Kidney (tissue), 13 donors: ENCODE measurements at regions not wholly inside any gene's neighbourhood (a gene's known extent, or its start where the extent isn't known, plus 50 kb on each side); places are given as distances from the start of the nearest gene placed in this dataset.

Experiments used
- DNase-seq, 5 donors: peaks; one replicate each; pipeline ENCODE4 v3.0.0-alpha.2; 2013 to 2020
- FAIRE-seq: peaks from 2 replicates; lab custom pipeline; 2012; peaks lifted over from hg19 to GRCh38; lab: Jason Lieb, UNC
- H3K27ac ChIP-seq, 2 donors: one replicate each; pipeline ENCODE4 v1.7.0; 2013; ENCODE audit warnings: low read depth in 2 of 2, low read length in 2 of 2, inconsistent platforms in 1 of 2
- H3K27me3 ChIP-seq: one replicate; pipeline ENCODE4 v1.7.1; 2013; ENCODE audit warnings: low read length, inconsistent platforms; ENCODE audit not compliant: control insufficient read depth, insufficient read depth
- H3K36me3 ChIP-seq, 3 donors: one replicate each; pipeline versions ENCODE4 v1.7.0 to v1.7.1; 2013; ENCODE audit warnings: low read length in 3 of 3, control low read depth in 1 of 3, inconsistent platforms in 1 of 3; ENCODE audit not compliant: insufficient read depth in 3 of 3, control insufficient read depth in 2 of 3
- H3K4me1 ChIP-seq, 3 donors: one replicate each; pipeline versions ENCODE4 v1.7.0 to v1.7.1; 2013; ENCODE audit warnings: low read length in 3 of 3, inconsistent platforms in 1 of 3, low read depth in 1 of 3; ENCODE audit not compliant: control insufficient read depth in 2 of 3, insufficient read depth in 2 of 3
- H3K4me3 ChIP-seq, 3 donors: one replicate each; pipeline versions ENCODE4 v1.7.0 to v1.8.1; 2013; ENCODE audit warnings: low read length in 3 of 3, control low read depth in 1 of 3, inconsistent platforms in 1 of 3
- H3K9ac ChIP-seq, 3 donors: one replicate each; pipeline versions ENCODE4 v1.7.0 to v1.7.1; 2013; ENCODE audit warnings: low read length in 3 of 3, control low read depth in 1 of 3, inconsistent platforms in 1 of 3
- H3K9me3 ChIP-seq, 3 donors: one replicate each; pipeline versions ENCODE4 v1.7.0 to v1.7.1; 2013; ENCODE audit warnings: low read length in 3 of 3, control low read depth in 1 of 3, inconsistent platforms in 1 of 3; ENCODE audit not compliant: control insufficient read depth in 2 of 3, insufficient read depth in 1 of 3
- CTCF ChIP-seq: IDR thresholded peaks from 3 replicates; pipeline ENCODE4 v1.5.1; 2012; ENCODE audit warnings: mild to moderate bottlenecking, moderate library complexity, borderline replicate concordance; ENCODE audit not compliant: insufficient read depth; ENCODE audit errors: extremely low read depth
- intact Hi-C: fragments of 100-400 bp; cut with DNase I; formaldehyde crosslinking; loops from one replicate; pipeline ENCODE4 v1.11.1; 2022
- donor health status: control.
- donor health status: control.
- donor health status: control.
- donor health status: control.
- donor health status: control.
- donor health status: DM: yes; HTN: yes; CAD: no.
- donor health status: Normal renal cell carcinoma (clear cell type).

- H3K4me1 ChIP-seq: no peaks in the 10 kb centered on the region
- H3K4me3 ChIP-seq: no peak overlapping the region
- DNase-seq: no peak
- no peaks in the 10 kb centered on the region for H3K36me3 ChIP-seq
- peaks cover 0 to 4% (median 0%) of the 10 kb centered on the region in 3 donors for H3K9me3 ChIP-seq
- no peak for TF ChIP-seq CTCF
- H3K27ac ChIP-seq: no peak overlapping the region
- H3K27me3 ChIP-seq: no peaks in the 10 kb centered on the region
- no peak for FAIRE-seq
- no peak overlapping the region for H3K9ac ChIP-seq
- intact Hi-C loops: no loop called here
These were observed 422.2 kb upstream of the ANKRD30A start for GRCh38 chr10:36703179-36703578.

GRCh38 chr10:36700123-36700522 lies 425.3 kb upstream of the ANKRD30A start:
- H3K27ac ChIP-seq: no peak overlapping the region
- H3K9me3 ChIP-seq: peaks cover 0 to 4% (median 0%) of the 10 kb centered on the region in 3 donors
- H3K9ac ChIP-seq: no peak overlapping the region
- no peaks in the 10 kb centered on the region for H3K4me1 ChIP-seq
- TF ChIP-seq CTCF: no peak
- no peaks in the 10 kb centered on the region for H3K36me3 ChIP-seq
- H3K27me3 ChIP-seq: no peaks in the 10 kb centered on the region
- intact Hi-C loops: no loop called here
- DNase-seq (no peak), FAIRE-seq (no peak)
- H3K4me3 ChIP-seq: no peak overlapping the region

GRCh38 chr10:36692759-36693158 lies 432.6 kb upstream of the ANKRD30A start:
- no peak for FAIRE-seq
- H3K27me3 ChIP-seq: no peaks in the 10 kb centered on the region

More at GRCh38 chr10:36692759-36693158, 432.6 kb upstream of the ANKRD30A start:
- DNase-seq: no peak
- no peaks in the 10 kb centered on the region for H3K36me3 ChIP-seq
- H3K9ac ChIP-seq: no peak overlapping the region
- intact Hi-C loops: no loop called here
- no peak for TF ChIP-seq CTCF
- H3K27ac ChIP-seq: no peak overlapping the region
- no peaks in the 10 kb centered on the region for H3K4me1 ChIP-seq
- no peak overlapping the region for H3K4me3 ChIP-seq
- no peaks in the 10 kb centered on the region for H3K9me3 ChIP-seq
